Omental fat pad (tissue), 3 donors: ENCODE measurements at regions not wholly inside any gene's neighbourhood (a gene's known extent, or its start where the extent isn't known, plus 50 kb on each side); places are given as distances from the start of the nearest gene placed in this dataset.

ENCODE experiments used
- ATAC-seq: fragments of 150-250 bp; one replicate; pipeline ENCODE4 v1.9.1; 2016; ENCODE audit warnings: mild to moderate bottlenecking, moderate library complexity; ENCODE audit not compliant: low FRiP score
- DNase-seq: peaks from one replicate; pipeline ENCODE4 v3.0.0-alpha.2; 2019; ENCODE audit warnings: low spot score
- TF ChIP-seq, protein P1 (sequence below), 3 donors: fragments of 450-650 bp; IDR thresholded peaks; one replicate each; pipeline ENCODE4 v1.5.1; 2016 to 2017; ENCODE audit warnings: antibody characterized with exemption in 3 of 3, mild to moderate bottlenecking in 3 of 3, moderate library complexity in 2 of 3

GRCh38 chr17:68661265-68662036 lies 60.3 kb upstream of the FAM20A start:
- DNase-seq (no peak), ATAC-seq (no peak)
- TF ChIP-seq, protein P1, sequence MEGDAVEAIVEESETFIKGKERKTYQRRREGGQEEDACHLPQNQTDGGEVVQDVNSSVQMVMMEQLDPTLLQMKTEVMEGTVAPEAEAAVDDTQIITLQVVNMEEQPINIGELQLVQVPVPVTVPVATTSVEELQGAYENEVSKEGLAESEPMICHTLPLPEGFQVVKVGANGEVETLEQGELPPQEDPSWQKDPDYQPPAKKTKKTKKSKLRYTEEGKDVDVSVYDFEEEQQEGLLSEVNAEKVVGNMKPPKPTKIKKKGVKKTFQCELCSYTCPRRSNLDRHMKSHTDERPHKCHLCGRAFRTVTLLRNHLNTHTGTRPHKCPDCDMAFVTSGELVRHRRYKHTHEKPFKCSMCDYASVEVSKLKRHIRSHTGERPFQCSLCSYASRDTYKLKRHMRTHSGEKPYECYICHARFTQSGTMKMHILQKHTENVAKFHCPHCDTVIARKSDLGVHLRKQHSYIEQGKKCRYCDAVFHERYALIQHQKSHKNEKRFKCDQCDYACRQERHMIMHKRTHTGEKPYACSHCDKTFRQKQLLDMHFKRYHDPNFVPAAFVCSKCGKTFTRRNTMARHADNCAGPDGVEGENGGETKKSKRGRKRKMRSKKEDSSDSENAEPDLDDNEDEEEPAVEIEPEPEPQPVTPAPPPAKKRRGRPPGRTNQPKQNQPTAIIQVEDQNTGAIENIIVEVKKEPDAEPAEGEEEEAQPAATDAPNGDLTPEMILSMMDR (IDR thresholded peaks at IDR 0.05), result no peak

- no peak for DNase-seq
- no peak for ATAC-seq
- TF ChIP-seq, protein P1 (IDR thresholded peaks at IDR 0.05), result no peak
Observed at GRCh38 chr17:68660302-68660701, 59.1 kb upstream of the FAM20A start.

DNA sequence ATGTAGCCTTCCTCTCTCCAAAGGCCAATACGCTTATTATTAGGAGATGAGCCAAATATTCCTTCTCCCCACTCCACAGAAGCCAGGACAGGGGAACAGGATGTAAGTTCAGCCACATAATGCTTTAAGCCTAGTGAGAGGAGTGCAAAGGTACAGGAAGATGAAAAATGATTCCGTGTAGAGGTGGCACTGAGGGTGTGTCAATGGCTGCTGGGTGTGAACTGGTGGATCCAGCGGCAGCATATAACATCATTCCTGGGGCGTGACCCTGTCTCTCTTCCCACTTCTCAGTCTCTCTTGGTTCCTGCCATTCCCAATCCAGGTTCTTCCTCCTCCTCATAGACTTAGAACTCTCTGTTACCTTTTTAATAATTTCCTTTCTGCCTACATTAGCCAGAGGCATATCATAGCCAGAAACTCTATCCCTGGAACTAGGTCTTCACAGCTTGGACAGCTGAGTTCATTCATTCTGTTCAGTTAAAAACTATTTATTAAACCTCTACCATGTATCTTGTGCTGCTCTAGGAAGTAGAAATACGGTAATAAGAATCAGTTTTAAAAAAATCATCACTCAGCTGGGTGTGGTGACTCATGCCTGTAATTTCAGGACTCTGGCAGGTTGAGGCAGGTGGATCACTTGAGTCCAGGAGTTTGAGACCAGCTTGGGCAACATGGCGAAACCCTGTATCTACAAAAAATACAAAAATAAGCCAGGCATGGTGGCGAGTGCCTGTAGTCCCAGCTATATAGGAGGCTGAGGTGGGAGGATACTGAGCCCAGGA lies 58.0 kb upstream of the FAM20A start:
- TF ChIP-seq, protein P1 (IDR thresholded peaks at IDR 0.05), result no peak
- ATAC-seq (no peak), DNase-seq (no peak)

DNA sequence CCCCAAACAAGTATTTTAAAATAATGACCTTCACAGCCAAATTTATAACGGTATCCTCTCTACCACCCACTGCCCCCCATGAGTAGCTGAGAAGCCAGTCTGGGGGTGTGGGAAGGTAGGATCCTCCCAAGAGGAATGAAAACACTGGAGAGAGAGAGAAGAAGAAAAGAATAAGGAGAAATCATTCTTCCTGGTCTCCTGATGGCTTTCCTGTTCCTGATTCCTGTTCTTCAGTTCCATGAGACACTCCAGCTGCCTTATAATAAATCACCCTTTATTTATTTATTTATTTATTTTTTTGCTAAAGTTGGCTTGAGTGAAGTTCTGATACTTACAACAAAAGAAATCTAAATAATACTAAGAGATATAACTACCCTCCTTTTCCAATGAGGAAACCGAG lies 56.4 kb upstream of the FAM20A start:
- DNase-seq (no peak), ATAC-seq (no peak)
- TF ChIP-seq, protein P1 (IDR thresholded peaks at IDR 0.05), result no peak

- no peak for DNase-seq
- TF ChIP-seq, protein P1 (IDR thresholded peaks at IDR 0.05), result no peak
- no peak for ATAC-seq
Observed at GRCh38 chr17:68657166-68657565, 56.0 kb upstream of the FAM20A start.

DNA sequence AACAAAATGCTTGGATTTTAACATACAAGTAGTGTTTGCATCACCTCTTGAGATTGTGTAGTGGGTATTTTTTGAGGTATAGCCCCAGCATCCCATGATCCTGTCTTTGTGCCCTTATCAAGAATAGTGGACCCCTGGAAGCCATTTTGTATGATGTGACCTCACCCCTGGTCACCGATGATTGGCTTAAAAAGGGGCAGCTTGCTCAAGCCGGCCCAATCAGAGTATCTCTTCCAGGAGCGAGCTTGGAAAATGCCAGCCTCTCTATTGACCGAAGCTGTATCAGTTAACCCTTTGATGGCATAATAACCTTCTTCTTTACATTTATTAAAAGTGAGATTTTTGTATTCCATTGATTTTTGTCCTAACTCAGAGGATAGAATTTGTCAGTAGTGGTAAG lies 55.5 kb upstream of the FAM20A start:
- ATAC-seq (no peak), DNase-seq (no peak)
- TF ChIP-seq, protein P1 (IDR thresholded peaks at IDR 0.05), result no peak
